Lower leg skin (tissue), 3 donors: ENCODE measurements at regions not wholly inside any gene's neighbourhood (a gene's known extent, or its start where the extent isn't known, plus 50 kb on each side); places are given as distances from the start of the nearest gene placed in this dataset.

ENCODE experiments used
- CTCF ChIP-seq, 3 donors: fragments of 450-650 bp; IDR thresholded peaks; one replicate each; pipeline ENCODE4 v1.5.1; 2016; ENCODE audit warnings: antibody characterized with exemption in 3 of 3, mild to moderate bottlenecking in 3 of 3, moderate library complexity in 2 of 3
- POLR2A ChIP-seq, 2 donors: fragments of 450-650 bp; IDR thresholded peaks; one replicate each; pipeline ENCODE4 v1.6.1; 2016 to 2017; ENCODE audit warnings: antibody characterized with exemption in 2 of 2, mild to moderate bottlenecking in 1 of 2, moderate library complexity in 1 of 2

DNA sequence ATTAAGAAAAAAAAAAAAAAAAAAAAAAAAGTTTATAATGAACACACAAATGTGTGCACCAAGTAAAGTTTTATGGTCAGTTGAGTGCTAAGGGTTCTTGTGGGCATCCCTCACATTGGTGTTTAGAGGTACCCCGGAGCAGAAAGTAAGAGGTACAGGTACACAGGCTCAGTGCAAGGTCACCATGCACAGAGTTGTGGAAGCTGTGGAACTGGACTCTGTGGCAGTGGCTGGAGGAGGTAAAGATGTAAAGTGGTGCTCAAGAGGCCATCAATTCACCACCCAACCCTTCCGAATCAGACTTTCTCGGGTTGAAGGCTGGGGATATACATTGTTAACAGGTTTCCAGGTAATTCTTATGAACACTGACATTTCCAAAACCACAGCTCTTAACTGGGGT is 83.6 kb upstream of the FOXN2 start:
- TF ChIP-seq CTCF (IDR thresholded peaks at IDR 0.05) = no peak
- no peak for TF ChIP-seq POLR2A (IDR thresholded peaks at IDR 0.05)
